ENCODE measurements at regions not wholly inside any gene's neighbourhood (a gene's known extent, or its start where the extent isn't known, plus 50 kb on each side); places are given as distances from the start of the nearest gene placed in this dataset.
"Not testable (repeated sequence)": the region's sequence is repeated elsewhere in the genome, so short reads cannot be mapped to it uniquely, and the experiment has no call there.

GRCh38 chr5:84961193-84961592 is 576.5 kb upstream of the EDIL3 start:
- DNase-seq (ENCODE audit: low read depth), result no peak
- H3K4me3 ChIP-seq (ENCODE audit: low read depth, low read length), result no peak overlapping the region
- TF ChIP-seq CTCF (IDR thresholded peaks at IDR 0.05; ENCODE audit: control insufficient read depth, extremely low read depth, insufficient read depth), result no peak

- DNase-seq (ENCODE audit: low read depth), result no peak
- no peak for TF ChIP-seq CTCF (IDR thresholded peaks at IDR 0.05; ENCODE audit: control insufficient read depth, extremely low read depth, insufficient read depth)
- H3K4me3 ChIP-seq (ENCODE audit: low read depth, low read length), result no peak overlapping the region
Observed at GRCh38 chr5:84961903-84962302, 577.2 kb upstream of the EDIL3 start.

- no peak for TF ChIP-seq CTCF (IDR thresholded peaks at IDR 0.05; ENCODE audit: control insufficient read depth, extremely low read depth, insufficient read depth)
- H3K4me3 ChIP-seq (ENCODE audit: low read depth, low read length), result no peak overlapping the region
- no peak for DNase-seq (ENCODE audit: low read depth)
Observed at GRCh38 chr5:84983093-84983492, 598.4 kb upstream of the EDIL3 start.

GRCh38 chr5:84985148-84985547 is 600.5 kb upstream of the EDIL3 start:
- DNase-seq (ENCODE audit: low read depth), result no peak
- no peak overlapping the region for H3K4me3 ChIP-seq (ENCODE audit: low read depth, low read length)
- no peak for TF ChIP-seq CTCF (IDR thresholded peaks at IDR 0.05; ENCODE audit: control insufficient read depth, extremely low read depth, insufficient read depth)

GRCh38 chr5:84986688-84987087 is 602.0 kb upstream of the EDIL3 start:
- no peak for TF ChIP-seq CTCF (IDR thresholded peaks at IDR 0.05; ENCODE audit: control insufficient read depth, extremely low read depth, insufficient read depth)
- H3K4me3 ChIP-seq (ENCODE audit: low read depth, low read length), result no peak overlapping the region
- no peak for DNase-seq (ENCODE audit: low read depth)

GRCh38 chr5:85000671-85001070 is 616.0 kb upstream of the EDIL3 start:
- no peak for DNase-seq (ENCODE audit: low read depth)
- no peak for TF ChIP-seq CTCF (IDR thresholded peaks at IDR 0.05; ENCODE audit: control insufficient read depth, extremely low read depth, insufficient read depth)
- H3K4me3 ChIP-seq (ENCODE audit: low read depth, low read length), result no peak overlapping the region

- H3K4me3 ChIP-seq (ENCODE audit: low read depth, low read length); DNase-seq (ENCODE audit: low read depth): not testable (repeated sequence)
Observed at GRCh38 chr5:85002026-85002425, 617.3 kb upstream of the EDIL3 start.

Measured in LNCaP clone FGC (cell line).